NCI-H2196 treated with DMSO at 0.1 percent for 48 hours (cell line): ENCODE measurements at regions not wholly inside any gene's neighbourhood (a gene's known extent, or its start where the extent isn't known, plus 50 kb on each side); places are given as distances from the start of the nearest gene placed in this dataset.
"Not testable (repeated sequence)": the region's sequence is repeated elsewhere in the genome, so short reads cannot be mapped to it uniquely, and the experiment has no call there.

Source experiments
- DNase-seq: peaks from one replicate; lab custom pipeline; 2025; ENCODE audit not compliant: unreplicated experiment; lab: John Stamatoyannopoulos, UW

DNA sequence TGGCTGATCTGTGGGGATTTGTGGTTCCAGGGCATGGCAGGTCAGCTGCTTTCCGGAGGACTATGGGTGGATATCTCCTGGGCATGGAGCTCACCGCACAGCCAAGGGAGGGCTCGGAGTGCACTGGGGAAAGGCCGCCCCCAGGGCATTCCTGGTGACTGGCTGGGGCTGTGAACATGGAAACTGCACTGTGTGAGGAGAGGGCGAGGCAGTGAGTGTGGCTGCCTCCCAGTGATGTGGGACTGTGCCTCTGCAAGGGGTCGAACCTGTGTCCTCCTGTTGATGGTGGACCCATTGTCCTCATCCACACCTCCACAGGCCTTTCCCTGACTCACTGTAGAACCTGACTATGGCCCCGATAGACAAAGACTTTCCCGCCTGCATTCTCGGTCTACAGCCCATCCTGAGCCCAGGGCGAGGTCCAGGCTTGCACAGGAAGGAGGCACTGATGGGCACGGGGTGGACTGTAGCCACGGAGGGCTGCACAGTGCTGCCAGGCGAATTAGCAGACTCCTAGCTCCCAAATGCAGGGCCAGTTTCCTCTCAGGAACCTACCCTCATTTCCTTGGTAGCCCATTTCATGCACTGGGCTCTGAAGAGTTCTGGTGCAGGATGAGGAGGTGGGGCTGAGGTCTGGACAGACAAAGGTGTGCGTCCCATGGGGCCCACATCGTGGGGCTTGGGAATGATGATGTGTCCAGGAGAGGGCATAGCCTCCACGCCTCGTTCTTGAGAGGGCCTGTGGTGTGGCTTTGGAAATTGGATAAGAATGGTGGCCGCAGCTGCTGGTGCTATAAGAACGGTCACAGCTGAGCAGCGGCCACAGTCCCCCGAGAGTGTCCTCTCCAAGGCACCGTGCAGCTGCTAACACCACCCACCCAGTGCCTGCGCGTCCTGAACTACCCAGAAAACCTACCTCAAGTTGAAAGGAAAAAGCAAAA, 415.1 kb downstream of the TMEM121 start:
- no peak for DNase-seq

DNA sequence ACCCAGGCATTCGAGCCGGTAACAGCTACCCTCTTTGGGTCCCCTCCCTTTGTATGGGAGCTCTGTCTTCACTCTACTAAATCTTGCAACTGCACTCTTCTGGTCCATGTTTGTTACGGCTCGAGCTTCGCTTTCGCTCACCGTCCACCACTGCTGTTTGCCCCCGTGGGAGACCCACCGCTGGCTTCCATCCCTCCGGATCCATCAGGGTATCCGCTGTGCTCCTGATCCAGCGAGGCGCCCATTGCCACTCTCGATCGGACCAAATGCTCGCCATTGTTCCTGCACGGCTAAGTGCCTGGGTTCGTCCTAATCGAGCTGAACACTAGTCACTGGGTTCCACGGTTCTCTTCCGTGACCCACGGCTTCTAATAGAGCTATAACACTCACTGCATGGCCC, 416.3 kb downstream of the TMEM121 start:
- DNase-seq = not testable (repeated sequence)

DNA sequence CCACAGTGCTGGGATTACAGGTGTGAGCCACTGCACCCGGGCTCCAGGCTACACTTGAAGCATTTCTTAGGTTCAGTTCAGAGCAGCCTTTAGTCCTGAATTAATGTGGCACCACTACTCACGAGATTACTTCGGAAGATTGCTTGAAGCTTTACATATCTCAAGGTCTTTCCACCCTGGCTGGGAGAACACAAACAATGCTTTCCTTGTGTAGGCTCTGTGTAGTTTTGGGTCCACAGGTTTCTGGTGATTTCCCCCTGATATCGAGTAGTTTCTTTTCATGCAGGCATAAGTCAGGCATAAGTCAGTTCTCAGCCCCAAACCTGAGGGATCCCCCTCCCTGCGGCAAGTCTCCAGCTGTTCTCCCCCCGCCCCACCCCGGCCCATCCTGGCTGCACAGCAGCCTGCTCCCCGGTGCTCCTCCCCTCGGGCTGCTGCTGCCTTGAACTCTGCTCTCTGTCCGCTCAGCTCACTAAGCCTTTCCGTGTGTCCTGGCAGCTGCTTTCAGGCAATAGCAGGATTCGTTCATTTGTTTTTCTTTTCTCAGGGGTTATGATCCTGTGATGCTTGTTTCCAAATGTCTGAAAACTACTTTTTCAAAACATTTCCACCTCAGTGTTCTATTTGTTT, 417.7 kb downstream of the TMEM121 start:
- no peak for DNase-seq

DNA sequence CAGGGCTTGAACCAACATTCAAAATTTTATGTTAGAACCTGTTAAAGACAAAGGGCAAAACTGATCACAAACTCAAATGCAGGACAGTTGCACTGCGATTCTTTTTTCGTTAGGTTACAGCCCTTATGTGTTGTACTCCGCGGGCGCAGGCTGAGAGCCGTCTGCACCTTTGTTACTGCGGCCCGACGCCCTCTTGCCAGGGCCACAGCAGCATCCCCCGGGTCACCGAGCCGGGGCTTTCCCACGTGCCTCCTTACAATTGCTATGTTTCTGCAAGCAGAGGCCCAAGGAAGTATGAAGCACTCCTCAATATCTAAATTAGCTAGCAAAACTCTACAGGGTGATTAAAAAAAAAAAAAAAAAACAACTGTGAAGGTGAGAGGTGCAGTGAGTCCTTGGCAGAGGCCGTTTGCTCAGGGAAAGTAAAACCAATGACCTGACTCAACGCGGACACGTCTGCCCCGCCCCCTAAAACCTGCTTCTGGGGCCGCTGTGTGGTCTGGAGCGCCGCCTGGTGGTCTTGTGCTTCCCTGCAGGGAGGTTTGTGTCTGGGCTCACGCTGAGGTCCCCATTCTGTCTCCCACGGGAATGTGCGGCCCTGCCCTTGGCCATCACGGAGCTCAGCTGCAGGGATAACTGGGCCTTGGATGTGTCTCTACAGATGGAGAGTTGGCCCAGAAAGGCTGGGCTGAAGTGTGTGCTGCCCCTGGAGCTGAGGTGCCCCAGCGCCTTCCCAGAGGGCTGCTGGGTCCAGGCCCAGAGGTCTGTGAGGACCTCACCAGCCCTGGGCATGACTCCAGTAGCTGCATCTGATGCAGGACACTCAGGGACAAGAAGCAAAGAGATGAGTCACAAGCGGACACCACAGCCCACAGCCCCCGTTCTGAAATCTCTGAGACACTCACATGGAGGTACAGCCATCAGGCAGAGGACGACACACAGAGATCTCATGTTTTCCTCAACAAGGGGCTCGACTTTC, 418.5 kb downstream of the TMEM121 start:
- DNase-seq = no peak

DNA sequence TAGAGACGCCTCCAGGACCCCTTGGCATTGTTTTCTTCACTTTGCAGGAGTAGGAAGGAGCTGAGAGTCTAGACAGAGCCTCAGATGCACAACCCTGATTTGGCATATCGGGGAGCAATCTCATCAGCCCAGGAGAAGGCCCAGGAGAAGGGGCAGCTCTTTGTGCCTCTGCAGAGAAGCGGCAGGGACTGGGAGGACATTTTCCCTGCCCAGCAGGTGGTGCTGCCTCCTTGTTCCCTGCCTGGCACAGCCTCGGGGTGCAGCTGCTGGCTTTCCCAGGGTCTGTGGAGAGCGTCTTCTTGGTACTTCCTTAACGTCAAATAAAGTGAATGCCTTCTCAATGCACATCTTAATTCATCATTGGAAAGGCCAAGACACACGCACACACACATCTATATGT, 419.5 kb downstream of the TMEM121 start:
- no peak for DNase-seq

DNA sequence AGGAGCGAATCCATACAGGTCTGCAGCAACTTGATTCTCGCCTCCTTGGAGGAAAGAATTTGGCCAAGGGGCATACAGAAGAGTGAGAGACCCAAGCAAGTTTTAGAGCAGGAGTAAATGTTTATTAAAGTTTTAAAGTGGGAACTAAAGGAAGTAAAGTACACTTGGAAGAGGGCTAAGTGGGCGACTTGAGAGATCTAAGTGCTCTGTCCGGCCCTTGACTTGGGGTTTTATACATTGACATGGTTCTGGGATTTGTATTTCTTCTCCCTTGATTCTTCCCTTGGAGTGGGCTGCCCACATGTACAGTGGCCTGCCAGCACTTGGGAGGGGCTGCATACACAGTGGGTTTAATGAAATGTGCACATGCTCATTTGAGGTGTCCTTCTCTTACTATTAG, 421.2 kb downstream of the TMEM121 start:
- no peak for DNase-seq

DNA sequence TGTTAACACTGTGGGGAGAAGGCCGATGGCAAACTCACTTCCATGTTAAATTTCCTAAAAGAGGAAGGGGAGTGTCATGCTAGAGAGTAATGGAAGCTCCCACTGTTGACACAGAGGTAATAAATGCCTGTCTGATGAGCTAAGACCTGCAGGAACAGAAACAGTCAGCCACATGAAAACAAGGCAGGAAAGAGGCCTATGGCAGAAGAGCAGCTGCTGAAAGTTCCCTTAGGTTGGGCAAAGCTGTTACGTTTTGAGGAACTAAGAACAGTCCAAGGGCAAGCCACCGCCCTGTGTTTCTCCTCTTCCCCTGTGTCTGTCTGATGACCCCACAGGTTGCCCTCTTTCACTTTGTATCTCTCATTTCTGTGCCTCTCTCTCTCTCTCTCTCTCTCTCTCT, 422.6 kb downstream of the TMEM121 start:
- DNase-seq = not testable (repeated sequence)

DNA sequence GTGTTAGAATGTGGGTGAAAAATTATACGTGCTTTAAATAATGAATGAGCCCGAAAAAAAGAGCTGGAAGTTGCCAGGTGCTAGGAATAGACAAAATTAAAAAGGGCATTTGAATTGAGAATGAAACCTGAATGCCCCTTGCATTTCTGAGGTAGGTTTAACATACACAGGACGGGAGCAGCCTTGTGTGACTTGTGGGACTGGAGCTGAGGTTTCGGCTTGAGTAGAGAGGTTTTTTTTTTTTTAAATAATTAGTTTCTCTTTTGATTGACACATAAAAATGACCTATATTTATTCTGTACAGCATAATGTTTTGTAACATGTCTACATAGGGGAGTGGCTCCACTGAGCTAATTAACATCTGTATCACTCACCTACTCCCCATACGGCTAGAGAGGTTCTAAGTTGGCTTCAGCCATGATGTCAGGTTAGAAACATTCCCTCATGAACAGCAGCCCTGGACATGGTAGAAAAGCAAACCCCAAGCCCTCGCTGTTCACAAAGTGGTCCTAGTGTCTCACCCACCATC, 424.0 kb downstream of the TMEM121 start:
- not testable (repeated sequence) for DNase-seq

DNA sequence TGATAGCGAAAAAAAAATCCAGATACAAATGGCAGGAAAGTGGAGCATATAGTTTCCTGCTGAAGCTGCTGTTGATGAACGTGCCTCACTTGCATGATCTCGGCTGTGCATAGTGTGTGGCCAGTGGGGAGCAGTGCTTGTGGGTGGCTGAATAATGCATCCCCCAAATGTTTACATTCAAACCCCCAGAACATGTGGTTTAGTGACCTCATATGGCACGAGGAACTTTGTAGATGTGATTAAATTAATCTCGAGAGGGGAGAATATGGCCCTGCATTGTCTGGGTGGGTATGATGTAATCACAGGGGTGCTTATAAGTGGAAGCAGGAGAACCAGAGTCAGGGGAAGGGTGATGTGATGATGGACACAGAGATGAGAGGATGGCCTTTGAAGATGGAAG, 425.0 kb downstream of the TMEM121 start:
- DNase-seq = no peak

DNA sequence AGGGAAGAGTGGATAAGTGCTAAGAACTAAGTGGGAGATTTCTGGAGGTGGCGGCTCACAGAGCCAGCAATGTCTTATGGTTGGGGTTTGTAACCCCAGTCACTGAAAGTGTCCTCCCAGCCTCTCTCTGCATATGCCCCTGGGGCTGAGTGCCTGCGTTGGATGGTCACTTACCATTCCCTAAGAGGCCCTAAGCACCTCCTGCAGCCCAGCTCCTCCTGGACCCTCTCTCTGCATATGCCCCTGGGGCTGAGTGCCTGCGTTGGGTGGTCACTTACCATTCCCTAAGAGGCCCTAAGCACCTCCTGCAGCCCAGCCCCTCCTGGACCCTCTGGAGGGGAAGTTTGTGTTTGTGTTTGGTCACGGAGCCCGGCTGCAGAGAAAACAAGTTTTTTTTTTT, 425.8 kb downstream of the TMEM121 start:
- no peak for DNase-seq

DNA sequence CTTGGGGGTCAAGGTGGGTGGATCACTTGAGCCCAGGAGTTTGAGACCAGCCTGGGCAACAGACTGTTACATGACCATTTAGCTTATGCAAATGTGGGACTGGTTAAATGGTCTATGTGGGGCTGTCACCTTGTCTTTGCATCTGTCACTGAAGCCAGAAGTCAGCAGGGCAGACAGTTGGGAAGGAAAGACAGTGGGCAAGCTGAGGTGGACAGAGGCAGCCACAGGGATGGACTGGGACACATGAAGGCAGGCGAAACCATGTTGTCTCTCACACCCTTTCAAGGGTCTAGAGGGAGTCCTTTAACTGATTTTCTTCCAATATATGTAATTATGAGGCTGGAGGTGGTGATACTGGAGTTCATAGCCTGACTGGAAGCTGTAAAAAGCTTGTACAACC, 426.4 kb downstream of the TMEM121 start:
- no peak for DNase-seq

DNA sequence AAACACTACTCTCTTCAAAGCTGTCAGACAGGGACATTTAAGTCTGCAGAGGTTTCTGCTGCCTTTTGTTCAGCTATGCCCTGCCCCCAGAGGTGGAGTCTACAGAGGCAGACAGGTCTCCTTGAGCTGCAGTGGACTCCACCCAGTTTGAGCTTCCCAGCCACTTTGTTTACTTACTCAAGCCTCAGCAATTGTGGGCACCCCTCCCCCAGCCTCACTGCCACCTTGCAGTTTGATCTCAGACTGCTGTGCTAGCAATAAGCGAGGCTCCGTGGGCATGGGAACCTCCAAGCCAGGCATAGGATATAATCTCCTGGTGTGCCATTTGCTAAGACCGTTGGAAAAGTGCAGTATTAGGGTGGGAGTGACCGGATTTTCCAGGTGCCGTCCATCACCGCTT, 435.2 kb downstream of the TMEM121 start:
- DNase-seq = not testable (repeated sequence)

DNA sequence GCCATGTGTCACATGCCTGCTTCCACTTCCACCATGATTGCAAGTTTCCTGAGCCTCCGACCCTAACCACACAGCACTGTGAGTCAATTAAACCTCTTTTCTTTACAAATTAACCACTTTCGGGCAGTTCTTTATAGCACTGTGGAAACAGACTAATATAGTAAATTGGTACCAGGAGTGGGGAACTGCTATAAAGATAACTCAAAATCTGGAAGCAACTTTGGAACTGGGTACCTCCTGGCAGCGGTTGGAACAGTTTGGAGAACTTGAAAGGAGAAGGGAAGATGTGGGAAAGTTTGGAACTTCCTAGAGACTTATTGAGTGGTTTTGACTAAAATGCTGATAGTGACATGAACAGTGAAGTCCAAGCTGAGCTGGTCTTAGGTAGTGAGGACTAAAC, 436.1 kb downstream of the TMEM121 start:
- DNase-seq = no peak

DNA sequence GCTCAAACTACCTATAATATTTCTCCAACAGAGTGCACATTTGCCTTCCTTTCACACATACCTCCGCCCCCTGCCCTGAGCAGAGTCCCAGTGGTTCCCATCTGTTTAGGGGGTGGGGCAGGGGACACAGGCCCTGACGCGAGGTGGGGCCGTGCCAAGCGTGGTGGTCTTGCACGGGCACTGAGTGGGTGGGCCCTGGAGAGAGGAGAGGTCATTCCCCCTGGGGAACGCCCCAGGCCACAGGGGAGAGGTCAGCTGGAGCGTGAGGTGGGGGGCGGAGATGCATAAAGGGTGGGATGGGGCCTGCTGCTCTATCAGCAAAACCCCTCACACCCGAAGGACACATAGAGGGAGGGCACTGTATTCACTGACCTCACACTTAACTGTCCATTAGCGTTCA, 441.9 kb downstream of the TMEM121 start:
- no peak for DNase-seq

DNA sequence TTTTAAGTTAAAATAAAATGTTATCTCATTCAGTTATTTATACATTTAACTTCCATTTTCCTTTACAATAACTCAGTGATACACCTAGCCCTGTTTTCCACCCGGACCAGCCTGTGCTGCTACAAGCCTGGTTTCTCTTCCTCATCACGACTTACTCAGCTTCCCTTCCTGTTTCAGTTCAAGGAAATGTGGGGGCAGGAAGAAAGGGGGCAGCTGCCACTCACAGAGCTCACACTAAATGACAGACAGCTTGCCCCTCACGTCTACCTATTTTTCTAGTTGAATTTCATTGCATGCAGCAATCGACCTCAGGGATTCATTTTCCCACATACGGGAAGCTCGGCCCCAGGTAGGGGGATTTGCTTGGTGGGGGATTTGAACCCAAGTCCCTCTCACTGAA, 442.6 kb downstream of the TMEM121 start:
- not testable (repeated sequence) for DNase-seq

DNA sequence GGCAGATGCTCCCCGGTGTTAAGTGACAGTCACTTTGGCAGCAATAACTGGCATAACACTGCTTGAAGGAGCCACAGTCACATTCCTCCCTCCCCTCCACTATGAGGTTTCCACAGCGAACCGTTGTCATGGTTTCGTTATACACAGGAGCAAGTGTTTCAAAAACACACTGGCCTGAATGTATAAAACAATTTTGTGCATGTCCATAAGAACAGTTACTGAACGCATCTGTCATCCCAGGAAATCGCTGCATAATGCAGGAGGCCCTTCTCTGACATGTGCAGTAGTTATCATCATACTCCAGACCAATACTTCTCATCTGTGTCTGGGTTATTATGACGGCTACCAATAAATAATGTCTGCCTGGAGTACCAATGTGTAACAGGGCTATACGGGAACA, 444.4 kb downstream of the TMEM121 start:
- DNase-seq = not testable (repeated sequence)

DNA sequence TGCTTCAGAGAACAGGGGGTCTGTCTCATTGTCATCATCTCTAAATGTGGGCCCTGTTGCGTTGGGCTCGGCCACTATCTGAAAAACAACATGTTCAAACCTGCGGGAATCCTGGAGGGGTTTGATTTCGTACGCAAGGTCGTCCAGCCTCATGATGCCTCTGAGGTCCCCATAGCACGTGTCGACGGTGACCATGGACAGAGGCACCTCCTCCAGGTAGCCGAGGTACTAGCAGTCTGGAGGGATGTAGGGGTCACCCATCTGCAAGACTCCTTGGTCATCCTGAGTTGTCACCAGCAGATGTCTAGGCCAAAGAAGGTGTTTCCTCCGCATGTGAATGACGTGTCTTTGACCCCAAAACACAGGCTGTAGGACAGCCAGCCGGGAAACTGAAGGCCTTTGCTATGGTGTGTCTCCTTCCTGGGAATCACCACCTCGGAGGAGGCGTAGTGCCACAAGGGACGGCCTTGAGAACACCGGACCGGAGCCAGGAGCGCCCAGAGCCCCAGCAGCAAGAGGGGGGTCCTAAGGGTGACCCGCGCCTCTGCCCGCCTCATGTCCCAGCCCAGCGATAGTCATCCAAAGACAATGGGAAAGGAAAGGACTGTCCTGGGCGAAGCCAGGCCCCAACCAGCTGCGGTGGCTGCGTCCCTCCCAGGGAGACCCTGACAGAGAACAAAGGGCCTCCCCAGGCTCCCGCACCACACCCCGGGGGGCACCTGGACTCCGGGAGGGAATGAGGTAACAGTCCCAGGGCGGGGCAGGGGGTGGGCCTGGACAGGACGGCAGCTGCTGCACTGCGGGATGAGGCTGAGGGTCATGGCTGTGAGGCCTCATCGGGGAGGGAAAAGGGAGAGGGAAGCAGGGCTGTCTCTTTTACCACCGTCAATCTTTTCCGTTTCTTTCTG, 445.5 kb downstream of the TMEM121 start:
- no peak for DNase-seq

DNA sequence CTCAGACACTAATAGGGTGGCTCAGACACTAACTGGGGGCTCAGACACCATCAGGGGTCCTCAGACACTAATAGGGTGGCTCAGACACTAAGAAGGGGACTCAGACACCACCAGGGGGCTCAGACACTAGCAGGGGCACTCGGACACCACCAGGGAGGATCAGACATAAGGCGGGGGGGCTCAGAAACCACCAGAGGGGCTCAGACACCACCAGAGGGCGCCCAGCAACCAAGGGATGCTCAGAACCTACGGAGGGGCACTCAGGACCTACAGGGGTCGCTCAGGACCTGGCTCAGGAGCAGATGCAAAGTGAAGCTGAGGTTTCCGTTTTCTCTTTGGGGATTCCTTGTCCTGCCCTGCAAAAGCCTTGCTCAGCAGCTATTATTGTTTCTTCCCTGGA, 448.5 kb downstream of the TMEM121 start:
- no peak for DNase-seq

DNA sequence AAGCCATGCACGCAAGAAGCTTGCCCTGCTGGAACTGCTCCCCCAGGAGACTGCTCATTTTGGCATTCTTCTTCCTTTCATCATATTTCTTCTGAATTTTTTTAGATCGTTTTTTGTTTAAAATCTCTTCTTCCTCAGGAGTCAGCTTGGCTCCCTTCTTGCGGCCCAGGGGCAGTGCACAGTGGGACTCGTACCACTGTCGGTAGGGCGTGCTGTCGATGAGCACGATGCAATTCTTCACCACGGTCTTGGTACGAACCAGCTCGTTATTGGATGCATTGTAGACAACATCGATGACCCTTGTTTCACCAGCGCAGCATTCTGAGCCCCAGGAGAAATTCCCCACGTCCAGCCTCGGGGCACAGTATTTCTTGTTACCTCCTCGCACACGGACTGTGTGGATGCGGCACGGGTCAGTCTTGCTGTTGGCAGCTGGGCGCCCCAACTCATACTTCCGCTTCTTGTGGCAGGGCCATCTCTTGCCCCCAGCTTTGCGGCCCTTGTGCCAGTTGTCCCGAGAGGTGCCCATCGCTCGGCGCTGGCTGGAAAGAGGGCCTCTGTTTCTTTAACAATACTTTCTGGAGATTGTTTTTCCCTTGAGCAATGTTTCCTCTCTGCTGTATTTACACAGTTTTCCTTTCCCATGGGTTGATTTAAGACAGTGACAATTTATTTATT, 452.4 kb downstream of the TMEM121 start:
- DNase-seq = no peak
